ENCODE measurements at regions not wholly inside any gene's neighbourhood (a gene's known extent, or its start where the extent isn't known, plus 50 kb on each side); places are given as distances from the start of the nearest gene placed in this dataset.
A peak's percentile ranks its signal among the peaks of the same experiment; 100 is the strongest.

DNA sequence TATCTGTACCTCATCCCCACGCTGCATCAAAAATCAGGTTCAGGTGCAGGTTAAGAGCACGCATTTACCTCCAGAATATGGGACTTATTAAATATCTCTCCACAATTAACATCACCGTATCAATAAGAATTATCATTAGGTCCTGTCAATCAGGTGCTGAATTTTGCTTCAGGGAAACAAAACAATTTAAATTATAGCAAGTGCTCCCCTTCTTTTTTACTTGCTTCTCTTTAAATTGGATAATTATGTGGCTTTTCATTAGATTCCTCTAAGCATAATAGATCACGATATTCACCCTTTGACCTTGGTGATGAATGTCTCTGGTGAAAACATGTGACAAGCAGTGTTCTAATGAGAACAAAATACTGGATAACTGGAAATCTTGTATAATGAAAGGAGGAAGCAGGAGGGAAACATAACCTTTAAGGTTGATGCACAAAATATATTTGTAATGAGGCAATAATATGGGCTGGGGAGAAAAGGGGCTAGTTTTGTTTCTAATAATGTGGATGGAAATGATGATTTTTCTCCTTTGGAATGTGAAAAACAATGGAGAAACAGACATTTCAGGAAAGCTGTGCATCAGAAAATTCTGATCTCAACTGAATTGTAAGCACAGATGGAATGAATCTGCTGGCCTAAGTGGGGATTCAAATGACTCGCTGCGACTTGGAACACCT, 166.9 kb downstream of the SNX10 start:
- no peak for DNase-seq

DNA sequence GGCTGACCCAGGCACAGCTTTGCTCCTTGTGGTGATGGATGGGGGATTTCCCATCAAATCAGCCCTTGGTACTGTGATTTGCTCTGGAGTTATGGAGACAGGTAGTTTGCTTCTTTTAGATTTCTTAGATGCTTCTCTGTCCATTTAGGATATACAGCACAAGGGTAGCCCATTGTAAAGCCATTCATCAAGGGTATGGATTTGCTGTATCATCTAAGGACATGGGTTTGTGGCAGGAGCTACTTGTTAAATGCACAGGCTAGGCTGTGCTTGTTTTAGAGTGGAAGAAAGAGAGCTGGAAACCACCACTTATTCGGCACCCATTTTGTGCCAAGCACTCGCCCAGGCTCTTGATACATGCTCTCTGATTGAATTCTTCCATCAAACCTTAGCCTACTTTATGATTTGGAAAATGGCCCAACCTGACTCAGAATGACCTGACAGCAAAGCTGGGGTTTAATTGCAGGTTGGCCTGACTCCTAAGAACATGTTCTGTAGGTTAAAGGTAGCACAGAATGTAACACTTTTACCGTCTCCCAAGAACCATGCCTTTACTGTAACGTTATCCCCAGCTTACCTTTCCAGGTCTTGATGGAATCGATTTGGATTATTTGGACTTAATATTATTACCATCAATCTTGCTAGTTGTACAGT, 168.0 kb downstream of the SNX10 start:
- no peak for DNase-seq

GRCh38 chr7:26460351-26461085, 168.9 kb downstream of the SNX10 start:
- DNase-seq: no peak

- DNase-seq: no peak
Observed at GRCh38 chr7:26461518-26461917, 169.9 kb downstream of the SNX10 start.

- no peak for DNase-seq
Observed at GRCh38 chr7:26466007-26466406, 174.3 kb downstream of the SNX10 start.

DNA sequence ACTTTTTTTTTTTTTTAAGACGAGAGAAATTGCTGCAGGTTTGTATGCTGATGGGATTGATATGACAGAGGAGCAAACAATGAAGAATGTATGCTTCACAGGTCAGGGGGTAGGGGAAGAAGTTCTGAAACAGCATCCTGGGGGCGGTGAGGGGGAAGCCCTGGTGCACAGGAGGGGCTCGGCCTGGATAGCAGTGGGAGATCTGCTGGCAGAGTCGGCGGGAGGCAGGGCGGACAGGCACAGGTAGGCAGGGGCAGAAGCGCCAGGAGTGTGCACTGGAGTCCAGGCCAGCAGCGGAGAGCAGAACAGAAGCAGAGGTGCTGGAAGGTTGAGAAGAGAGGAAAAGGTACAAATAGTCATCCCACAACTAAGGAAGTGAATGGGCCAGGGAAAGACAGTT, 175.4 kb downstream of the SNX10 start:
- DNase-seq: no peak

GRCh38 chr7:26467541-26467940, 175.9 kb downstream of the SNX10 start:
- DNase-seq: no peak

DNA sequence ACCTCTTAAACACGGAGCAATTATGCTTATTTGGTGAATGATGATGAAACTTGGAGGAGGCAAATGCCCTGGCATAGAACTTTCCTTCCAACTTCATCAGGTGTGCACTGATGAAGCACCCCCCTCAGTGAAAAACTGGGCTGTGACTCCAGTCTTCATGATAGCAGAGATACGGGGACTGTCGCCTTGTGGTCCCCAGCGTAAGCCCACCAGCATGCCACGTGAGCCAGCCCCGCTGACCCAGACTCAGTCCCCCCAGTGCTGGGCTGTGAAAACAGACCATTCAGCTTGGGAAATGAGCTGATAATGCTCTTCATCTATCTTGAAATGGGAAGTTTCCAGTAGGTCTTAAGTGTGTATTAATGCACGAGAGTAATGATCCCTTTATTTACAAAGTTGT, 177.0 kb downstream of the SNX10 start:
- DNase-seq: no peak

- no peak for DNase-seq
Observed at GRCh38 chr7:26469188-26469587, 177.5 kb downstream of the SNX10 start.

GRCh38 chr7:26470691-26471090, 179.0 kb downstream of the SNX10 start:
- DNase-seq: no peak

DNA sequence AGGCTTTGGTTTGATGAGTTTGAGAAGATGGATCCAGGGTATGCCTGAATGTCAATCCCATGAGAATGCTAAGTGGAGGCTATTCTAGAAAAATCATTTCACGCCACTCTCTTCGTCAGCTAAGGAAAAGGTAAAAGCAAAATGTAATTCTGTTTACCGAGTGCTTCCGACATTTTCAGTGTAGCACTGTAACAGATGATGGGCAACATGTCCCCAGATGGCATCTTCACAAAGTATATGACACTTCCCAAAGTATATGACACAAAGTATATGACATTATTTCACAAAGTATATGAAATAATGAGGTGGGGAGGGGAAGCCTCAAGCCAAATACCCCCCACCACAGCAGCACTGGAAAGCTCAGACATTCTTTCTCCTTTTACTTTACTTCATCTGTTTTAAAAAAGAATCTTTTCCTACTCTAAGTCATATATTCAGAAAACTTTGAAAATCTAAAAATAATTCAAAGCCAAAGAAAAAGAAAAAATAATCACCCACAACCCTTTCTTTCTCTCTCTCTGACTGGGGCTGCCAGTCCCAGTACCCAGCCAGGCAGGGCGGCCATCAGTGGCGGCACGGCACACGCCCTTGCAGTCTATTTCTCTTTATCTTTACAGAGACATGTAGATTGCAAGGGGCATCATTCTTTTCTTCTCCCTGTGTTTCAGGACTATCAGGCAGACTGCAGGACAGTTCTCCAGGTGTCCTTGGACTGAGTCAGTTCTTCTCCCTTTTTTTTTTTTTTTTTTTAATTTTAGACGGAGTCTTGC, 179.8 kb downstream of the SNX10 start:
- DNase-seq: no peak

DNA sequence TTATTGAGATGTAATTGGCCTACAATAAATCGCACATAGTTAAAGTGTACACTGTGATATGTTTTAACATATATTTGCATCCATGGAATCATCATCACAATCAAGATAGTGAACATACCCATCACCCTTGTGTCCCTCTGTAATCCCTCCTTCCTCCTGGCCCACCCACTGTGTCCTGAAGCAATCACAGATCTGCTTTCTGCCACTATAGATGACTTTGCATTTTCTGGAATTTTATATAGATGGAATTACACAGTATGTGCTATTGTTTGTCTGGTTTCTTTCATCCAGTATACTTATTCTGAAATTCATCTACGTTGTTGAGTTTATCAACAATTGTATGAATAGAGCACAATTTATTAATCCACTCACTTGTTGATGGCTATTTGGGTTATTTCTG, 181.3 kb downstream of the SNX10 start:
- DNase-seq: no peak

GRCh38 chr7:26476271-26476670, 184.6 kb downstream of the SNX10 start:
- DNase-seq: no peak

GRCh38 chr7:26477381-26477990, 185.8 kb downstream of the SNX10 start:
- no peak for DNase-seq

DNA sequence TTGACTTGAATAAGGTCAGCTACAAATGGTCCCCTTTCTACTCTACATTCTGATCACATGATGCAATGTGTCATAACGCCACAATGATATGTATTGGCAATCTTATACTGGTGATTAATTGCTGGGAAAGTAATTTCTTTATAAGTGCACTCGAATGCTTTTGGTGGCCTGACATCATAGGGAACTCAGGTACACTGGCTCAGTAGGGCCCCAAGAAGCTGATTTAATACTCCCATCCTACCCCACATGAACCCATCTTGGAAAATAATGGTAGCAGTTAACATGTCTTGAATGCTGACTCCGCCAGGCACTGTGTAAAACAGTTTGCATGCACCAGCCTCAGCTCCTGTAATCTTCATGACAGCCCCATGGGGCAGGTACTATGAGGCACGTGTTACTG, 186.9 kb downstream of the SNX10 start:
- DNase-seq: no peak

DNA sequence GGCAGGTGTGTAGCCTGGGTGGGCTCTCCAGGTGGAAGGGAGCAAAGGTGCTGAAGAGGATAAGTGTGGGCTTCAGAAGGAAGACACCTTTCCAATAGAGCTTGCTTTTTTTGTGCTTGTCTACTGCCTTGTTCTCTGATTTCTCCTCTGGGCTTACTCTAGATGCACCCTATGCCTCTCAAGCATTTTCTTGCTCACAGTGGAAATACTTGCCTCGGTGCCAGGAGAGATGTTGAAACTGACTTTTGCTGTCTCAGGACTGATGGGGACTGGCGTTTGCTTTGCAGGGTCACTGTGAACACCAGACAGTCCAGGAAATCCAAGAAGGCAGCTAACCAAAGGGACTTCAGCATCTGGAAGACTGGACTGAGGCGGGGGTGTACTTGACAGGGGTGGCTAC, 187.9 kb downstream of the SNX10 start:
- no peak for DNase-seq

DNA sequence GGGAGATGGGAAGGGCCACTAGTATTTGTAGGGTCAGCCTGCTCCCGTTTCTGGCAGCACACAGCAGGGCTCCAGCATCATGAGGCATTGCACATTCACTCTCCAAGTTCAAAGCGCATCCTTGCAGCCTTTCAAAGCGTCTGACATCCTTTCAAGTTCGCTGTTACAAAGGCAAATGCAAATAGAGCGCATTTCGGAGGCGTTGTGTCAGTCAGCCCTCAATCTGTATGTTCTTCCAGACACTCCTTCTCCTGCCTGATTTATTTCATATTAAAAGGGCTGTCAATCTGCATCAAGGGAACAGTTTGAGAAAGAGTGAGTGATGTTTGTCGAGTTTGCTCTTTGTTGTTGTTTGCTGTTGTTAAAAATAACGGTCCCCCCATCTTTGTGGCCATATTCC, 188.5 kb downstream of the SNX10 start:
- DNase-seq: peak in 1 of 58 donors; percentile 22

GRCh38 chr7:26482927-26483326, 191.3 kb downstream of the SNX10 start:
- DNase-seq: no peak

DNA sequence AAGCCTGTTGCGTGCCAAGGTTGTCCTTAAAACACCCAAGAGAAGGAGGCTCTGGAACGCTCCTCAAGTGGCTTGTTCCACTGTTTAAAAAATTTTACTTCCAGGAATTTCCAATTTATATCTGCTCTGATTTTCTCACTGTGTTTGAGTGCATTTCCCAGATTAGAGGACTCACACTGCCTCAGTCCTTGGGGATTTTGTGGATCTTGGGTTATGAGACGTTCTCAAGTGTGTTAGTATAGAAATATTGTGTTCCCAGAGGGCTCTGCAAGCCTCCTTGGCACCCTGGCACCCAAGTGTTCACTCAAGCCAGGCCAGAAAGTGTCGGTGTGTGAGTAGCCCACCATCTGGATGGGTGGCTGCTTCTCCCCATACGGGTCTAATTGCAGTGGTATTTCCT, 192.2 kb downstream of the SNX10 start:
- no peak for DNase-seq

- no peak for DNase-seq
Observed at GRCh38 chr7:26485367-26485934, 193.8 kb downstream of the SNX10 start.

GRCh38 chr7:26486153-26486552, 194.5 kb downstream of the SNX10 start:
- no peak for DNase-seq
